HG03280 (cell line): ENCODE measurements at regions not wholly inside any gene's neighbourhood (a gene's known extent, or its start where the extent isn't known, plus 50 kb on each side); places are given as distances from the start of the nearest gene placed in this dataset.
A peak's percentile ranks its signal among the peaks of the same experiment; 100 is the strongest.
"Not testable (repeated sequence)": the region's sequence is repeated elsewhere in the genome, so short reads cannot be mapped to it uniquely, and the experiment has no call there.

Source experiments
- ATAC-seq: cut with Tn5 transposase; IDR thresholded peaks from one replicate; pipeline ENCODE4 v1.9.1; 2021; ENCODE audit warnings: mild to moderate bottlenecking, moderate library complexity; ENCODE audit not compliant: unreplicated experiment

- no peak for ATAC-seq
Observed at GRCh38 chr7:65317372-65317771, 56.3 kb upstream of the ZNF92 start.

DNA sequence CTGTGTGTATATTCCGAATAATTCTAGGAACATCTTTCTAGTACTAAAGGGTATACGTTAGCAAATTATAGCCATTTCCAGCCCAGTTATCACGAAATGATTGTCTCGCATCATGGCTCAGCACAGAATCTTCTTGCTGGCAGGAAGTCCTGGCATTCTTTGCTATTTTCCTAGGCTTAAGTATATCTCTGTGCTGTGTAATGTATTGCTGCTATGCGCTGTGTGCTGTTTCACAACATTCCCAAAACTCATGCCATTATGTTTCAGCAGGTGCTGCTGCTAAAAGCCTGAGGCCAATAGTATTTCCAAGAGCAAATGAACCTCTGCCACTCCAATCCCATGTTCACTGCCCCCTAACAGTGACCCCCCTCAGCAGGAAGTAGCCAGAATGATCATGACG lies 62.9 kb upstream of the ZNF92 start:
- no peak for ATAC-seq

DNA sequence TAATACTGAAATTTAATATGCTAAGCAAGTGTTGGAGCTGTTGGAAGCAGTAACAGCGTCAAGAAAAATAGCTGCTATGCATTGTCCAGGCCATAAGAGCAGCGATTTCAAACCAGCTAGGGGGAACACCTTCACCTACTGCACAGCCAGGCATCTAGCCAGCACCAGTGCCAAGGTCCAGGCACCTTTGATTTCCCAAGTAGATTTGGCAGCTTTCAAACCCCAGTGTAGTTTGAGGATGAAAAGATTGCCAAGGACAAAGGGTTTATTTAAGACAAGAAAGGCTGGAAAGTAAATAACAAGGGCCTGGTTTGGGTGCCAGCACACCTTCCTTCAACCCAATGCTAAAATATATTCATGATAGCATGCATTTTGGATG lies 65.4 kb upstream of the ZNF92 start:
- no peak for ATAC-seq

GRCh38 chr7:65307651-65308299 lies 65.9 kb upstream of the ZNF92 start:
- ATAC-seq = peak; percentile 80

GRCh38 chr7:65304175-65304574 lies 69.5 kb upstream of the ZNF92 start:
- no peak for ATAC-seq

DNA sequence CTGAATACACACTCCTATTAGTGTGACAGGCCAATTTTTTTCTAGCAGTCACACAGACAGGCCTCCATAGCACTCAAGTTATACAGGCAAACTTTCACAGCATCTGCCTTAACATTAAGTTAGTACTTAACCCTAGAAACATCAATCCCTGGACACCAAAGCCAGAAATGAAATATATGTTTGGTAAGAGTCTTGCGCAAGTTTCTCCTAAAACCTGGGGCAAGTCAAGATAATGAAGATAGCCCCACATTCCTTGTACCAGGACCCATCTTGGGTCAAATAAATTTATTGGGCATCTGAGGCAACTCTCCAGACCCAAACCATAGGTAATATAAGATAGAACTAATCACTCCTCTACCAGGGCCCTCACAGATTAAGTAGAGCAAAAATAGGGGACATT lies 70.8 kb upstream of the ZNF92 start:
- ATAC-seq = no peak

- no peak for ATAC-seq
Observed at GRCh38 chr7:65301007-65301406, 72.6 kb upstream of the ZNF92 start.

DNA sequence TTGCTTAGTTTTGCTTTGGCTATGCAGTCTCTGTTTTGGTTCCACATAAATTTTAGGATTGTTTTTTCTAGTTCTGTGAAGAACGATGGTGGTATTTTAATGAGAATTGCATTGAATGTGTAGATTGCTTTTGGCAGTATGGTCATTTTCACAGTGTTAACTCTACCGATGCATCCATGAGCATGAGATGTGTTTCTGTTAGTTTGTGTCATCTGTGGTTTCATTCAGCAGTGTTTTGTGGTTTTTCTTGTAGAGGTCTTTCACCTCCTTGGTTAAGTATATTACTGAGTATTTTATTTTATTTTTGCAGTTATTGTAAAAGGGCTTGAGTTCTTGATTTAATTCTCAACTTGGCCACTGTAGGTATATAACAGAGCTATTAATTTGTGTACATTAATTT lies 78.2 kb upstream of the ZNF92 start:
- ATAC-seq = no peak

GRCh38 chr7:65290340-65290739 lies 83.3 kb upstream of the ZNF92 start:
- not testable (repeated sequence) for ATAC-seq

GRCh38 chr7:65287023-65287422 lies 86.6 kb upstream of the ZNF92 start:
- ATAC-seq = no peak

DNA sequence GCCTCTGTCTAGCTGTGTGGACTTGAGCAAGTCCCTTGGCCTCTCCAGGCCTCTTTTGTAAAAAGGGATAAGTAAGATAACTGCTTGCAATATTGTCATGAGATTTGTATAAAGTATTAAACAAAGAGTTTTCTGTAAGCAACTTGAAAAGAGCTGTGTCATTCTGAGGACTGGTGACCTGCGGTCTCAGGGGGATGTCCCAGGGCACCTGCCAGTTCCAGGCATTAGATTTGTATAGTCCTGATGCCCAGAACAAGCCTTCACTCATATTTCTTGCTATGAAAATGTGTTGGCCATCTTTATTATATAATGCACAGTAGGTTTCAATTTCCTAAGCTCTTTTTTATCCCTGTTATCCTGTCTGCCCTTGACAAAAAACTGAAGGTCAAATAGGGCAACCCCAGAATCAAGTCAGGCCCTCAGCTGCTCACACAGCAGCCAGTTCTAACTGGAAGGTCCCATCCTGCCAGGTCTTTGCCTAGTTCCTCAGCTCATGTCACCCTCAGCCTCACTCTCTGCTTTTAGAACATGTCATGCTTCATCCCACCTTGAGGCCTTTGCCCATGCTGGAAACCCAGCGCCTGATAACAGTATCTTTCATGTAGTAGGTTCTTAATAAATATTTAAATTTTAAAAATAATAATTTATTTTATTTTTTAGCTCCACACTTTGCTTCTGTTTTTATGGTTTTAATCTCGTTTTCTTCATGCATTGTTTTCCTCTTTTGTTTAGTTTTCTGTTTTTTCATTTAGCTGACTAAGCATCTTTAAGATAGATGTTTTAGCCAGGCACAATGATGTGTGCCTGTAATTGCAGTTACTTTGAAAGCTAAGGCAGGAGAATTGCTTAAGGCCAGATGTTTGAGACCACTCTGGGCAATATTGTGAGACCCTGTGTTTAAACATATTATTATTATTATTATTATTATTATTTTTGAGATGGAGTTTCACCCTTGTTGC lies 87.5 kb upstream of the ZNF92 start:
- ATAC-seq = no peak

- not testable (repeated sequence) for ATAC-seq
Observed at GRCh38 chr7:65285241-65285640, 88.4 kb upstream of the ZNF92 start.

GRCh38 chr7:65279795-65280194 lies 93.9 kb upstream of the ZNF92 start:
- ATAC-seq = no peak

GRCh38 chr7:65276822-65277221 lies 96.8 kb upstream of the ZNF92 start:
- ATAC-seq = no peak

DNA sequence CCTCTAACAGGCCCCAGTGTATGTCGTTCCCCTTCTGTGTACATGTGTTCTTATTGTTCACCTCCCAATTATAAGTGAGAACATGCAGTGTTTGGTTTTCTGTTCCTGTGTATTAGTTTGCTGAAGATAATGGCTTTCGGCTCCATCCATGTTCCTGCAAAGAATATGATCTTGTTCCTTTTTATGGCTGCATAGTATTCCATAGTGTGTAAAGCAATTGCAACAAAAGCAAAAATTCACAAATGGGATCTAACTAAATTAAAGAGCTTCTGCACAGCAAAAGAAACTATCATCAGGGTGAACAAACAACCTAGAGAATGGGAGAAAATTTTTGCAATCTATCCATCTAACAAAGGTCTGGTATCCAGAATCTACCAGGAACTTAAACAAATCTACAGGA lies 102.2 kb upstream of the ZNF92 start:
- ATAC-seq = not testable (repeated sequence)

DNA sequence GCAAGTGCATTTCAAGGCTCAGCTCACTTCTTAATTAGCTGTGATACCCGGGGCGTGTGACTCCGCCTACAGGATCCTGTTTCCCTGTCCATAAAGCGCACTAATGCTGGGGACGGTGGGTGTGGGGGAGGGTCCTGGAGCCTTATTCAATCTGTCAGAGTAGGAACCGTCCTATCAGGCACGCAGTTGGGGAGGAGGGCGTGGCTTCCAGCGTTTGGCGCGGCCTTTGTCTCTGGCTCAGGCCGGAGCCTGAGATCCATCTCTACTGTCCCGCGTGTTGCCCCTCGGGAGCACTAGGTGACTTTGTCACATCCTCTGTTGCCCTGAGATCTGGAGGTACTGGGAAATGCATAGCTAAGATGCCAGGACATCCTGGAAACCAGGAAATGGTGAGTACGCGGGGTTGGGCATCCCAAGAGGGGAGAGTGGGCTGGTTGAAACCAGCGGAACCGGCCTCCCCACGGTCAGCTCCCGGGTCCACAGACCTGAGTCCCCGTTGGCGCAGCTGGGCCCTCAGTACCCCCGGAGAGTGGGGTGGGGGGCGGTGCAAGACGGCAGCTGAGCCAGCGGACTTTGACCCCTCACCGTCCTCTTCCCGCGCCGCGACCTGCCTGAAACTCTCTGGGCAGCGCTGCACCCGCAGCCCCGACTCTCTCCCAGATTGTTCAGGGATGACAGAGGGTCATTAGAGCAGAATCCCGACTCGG lies 104.4 kb upstream of the ZNF92 start:
- ATAC-seq = peak; percentile 99

DNA sequence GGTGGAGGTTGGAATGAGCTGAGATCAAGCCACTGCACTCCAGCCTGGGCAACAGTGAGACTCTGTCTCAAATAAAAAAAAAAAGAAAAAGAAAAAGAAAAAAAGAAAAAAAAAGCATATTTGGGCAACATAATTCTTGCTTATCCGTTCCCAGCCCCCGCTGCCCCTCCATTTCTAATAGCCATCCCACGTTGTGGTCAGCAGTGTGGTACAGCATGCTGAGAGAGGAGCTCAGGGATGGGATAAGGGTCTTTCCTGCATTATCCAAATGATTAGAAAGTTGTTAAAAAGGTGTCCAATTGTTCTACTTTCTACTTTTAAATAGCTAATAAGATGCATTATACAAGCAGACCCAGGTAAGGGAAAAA lies 104.9 kb upstream of the ZNF92 start:
- ATAC-seq = no peak

DNA sequence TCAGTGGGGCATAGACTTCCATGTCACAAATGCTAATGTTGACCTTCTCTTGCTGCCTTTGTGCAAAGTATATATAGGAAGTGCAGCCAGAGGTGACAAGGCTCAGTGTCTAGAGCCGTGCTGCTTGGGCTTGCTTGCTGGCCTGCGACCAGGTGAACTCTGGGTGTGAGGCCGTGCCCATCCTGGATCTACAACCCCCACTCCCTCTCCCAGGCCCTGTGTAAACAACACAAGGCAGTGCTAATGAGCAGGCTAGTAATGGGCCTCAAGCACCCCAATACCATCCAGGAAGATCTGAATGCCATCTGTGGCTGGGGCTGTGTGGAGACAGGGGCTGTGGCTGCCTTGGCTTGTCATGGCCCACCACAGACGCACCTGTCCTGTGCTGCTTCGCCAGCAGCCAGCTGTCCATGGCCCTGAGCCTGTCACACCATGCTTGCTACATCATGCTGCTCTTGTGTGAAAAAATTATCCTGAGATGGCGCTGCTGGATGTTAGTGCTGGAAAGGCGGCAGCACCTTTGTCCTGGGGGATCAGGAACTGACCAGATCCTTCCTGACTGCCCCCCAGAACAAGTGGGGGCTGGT lies 107.6 kb upstream of the ZNF92 start:
- ATAC-seq = no peak

DNA sequence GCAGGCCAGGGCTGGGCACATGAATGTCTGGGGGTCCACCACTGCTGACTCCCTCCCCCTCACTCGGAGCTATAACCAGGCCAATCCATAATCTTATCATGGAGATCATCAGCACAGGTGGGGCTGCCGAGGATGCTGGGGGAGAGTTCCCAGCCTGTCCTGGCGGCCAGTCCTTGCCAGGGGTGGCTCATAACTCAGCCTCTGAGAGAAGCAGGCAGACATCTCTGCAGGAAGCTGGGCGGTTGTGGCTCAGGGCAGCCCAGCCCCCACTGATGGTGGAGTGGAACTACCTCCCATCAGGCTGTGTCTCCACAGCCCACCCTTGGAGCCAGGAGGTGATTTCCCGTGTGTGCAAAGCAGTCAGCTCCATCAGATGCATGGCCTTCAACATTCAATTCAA lies 109.4 kb upstream of the ZNF92 start:
- no peak for ATAC-seq

DNA sequence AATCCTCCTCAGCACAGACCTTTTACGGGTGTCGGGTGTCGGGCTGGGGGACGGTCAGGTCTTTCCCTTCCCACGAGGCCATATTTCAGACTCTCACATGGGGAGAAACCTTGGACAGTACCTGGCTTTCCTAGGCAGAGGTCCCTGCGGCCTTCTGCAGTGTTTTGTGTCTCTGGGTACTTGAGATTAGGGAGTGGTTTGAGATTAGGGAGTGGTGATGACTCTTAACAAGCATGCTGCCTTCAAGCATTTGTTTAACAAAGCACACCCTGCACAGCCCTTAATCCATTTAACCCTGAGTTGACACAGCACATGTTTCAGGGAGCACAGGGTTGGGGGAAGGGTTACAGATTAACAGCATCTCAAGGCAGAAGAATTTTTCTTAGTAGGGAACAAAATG lies 113.0 kb upstream of the ZNF92 start:
- not testable (repeated sequence) for ATAC-seq

DNA sequence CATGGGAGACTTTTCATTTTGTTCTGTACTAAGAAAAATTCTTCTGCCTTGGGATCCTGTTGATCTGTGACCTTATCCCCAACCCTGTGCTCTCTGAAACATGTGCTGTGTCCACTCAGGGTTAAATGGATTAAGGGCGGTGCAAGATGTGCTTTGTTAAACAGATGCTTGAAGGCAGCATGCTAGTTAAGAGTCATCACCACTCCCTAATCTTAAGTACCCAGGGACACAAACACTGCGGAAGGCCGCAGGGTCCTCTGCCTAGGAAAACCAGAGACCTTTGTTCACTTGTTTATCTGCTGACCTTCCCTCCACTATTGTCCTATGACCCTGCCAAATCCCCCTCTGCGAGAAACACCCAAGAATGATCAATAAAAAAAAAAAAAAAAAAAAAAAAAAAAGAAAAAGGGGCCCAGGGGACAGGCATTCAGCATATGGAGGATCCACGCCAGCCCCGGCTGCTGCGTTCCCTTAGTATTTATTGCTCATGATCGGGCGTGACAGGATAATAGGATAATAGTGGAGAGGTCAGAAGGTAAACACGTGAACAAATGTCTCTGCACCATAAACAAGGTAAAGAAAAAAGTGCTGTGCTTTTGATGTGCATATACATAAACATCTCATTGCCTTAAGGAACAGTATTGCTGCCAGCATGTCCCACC lies 113.7 kb upstream of the ZNF92 start:
- not testable (repeated sequence) for ATAC-seq
